ENCODE measurements at regions not wholly inside any gene's neighbourhood (a gene's known extent, or its start where the extent isn't known, plus 50 kb on each side); places are given as distances from the start of the nearest gene placed in this dataset.

DNA sequence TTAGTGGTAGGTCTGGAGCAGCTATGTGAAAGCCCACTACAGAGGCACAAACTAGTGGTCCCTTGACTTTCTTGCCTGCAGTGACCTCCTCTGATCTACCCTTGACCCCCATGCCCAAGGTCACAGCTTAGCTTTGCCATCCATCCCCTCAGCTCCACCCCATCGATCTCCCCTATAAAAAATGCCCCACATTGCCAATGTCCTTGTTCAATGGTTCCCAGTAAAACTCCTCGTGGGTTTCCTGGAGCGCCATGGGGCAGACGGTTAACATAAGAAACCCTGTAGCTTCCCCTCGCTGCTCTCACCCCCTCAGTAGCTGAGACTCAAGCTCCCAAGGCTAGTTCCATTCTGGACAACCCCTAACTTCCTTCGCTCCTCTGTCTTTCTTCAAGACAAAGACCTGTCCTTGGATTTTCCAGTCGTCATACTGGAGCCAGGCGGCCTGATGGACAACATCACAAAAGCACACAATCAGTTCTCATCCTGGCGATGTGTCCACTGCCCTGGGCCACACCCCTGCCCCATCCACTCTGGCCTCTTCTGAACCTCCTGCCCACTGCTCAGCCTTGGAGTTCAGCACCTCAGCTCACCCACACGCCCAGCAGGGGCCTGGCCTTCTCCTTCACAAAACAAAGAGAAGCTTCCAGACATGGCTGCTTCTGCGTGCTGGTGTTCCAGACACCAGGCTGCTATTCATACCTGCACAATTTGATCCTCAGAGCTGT lies 1429.3 kb downstream of the BRD1 start:
- Histone ChIP-seq H4K5ac (ENCODE audit: low read depth, low read length) (no peak overlapping the region), H4K8ac (ENCODE audit: low read depth in 2 of 2, low read length in 2 of 2) (no peak overlapping the region), H4K20me1 (ENCODE audit: insufficient read depth, low read length) (no peaks in the 10 kb centered on the region), H3K9ac (ENCODE audit: low read depth, low read length) (no peak overlapping the region), H2AK9ac (replicated peaks; ENCODE audit: low read depth, low read length, poor library complexity) (no peak overlapping the region), H3K4me2 (ENCODE audit: low read depth, low read length) (no peak overlapping the region), H3K9me1 (ENCODE audit: insufficient read depth, low read length) (no peaks in the 10 kb centered on the region), H2AK5ac (ENCODE audit: low read depth, low read length) (no peak overlapping the region), H3K23ac (ENCODE audit: low read depth, low read length) (no peak overlapping the region), H2BK20ac (ENCODE audit: low read depth, low read length) (no peak overlapping the region), H4K91ac (ENCODE audit: insufficient read depth, low read depth, low read length) (no peak overlapping the region), H3K79me1 (ENCODE audit: low read depth in 1 of 2, low read length in 2 of 2) (no peaks in the 10 kb centered on the region), H2AFZ (replicated peaks; ENCODE audit: low read length, poor library complexity) (no peak overlapping the region), H3K56ac (ENCODE audit: extremely low read depth, insufficient read depth, low read length) (no peak overlapping the region), H3K4me3 (ENCODE audit: insufficient read depth, low read depth, low read length) (no peak overlapping the region), H3K14ac (replicated peaks; ENCODE audit: low read depth, low read length) (no peak overlapping the region), H3K4me1 (ENCODE audit: control insufficient read depth, insufficient read depth, low read length) (no peaks in the 10 kb centered on the region), H3K36me3 (ENCODE audit: control insufficient read depth, insufficient read depth, low read length) (no peaks in the 10 kb centered on the region), H3K27ac (ENCODE audit: insufficient read depth, low read length) (no peak overlapping the region), H2BK120ac (ENCODE audit: low read depth, low read length) (no peak overlapping the region), H2BK5ac (ENCODE audit: low read depth, low read length, poor library complexity, severe bottlenecking) (no peak overlapping the region), H3K4ac (ENCODE audit: low read depth, low read length) (no peak overlapping the region), H2BK15ac (ENCODE audit: low read depth, low read length) (no peak overlapping the region), H3K9me3 (ENCODE audit: control insufficient read depth, insufficient read depth, low read length) (peaks cover 50% of the 10 kb centered on the region), H3K27me3 (ENCODE audit: control insufficient read depth, insufficient read depth, low read length) (no peaks in the 10 kb centered on the region), H3K18ac (ENCODE audit: low read depth, low read length) (no peak overlapping the region)
- 70% methylated on average over 6 of the region's 11 CpGs; no CpG with 5 or more reads in 1 of the 2 experiments for WGBS, 2 experiments (ENCODE audit: extremely low coverage in 2 of 2, insufficient read length in 1 of 2)
- intact Hi-C loops (cut with micrococcal nuclease) (no loop called here), in situ Hi-C loops (cut with MboI; ENCODE audit: low sequenced_read_pairs) (no loop called here), dilution Hi-C loops (cut with HindIII; ENCODE audit: low sequenced_read_pairs, unreplicated experiment) (no loop called here)
- CTCF ChIA-PET, result no interaction called here
- DNase-seq, result no peak
- TF ChIP-seq MAFK (IDR thresholded peaks at IDR 0.05; ENCODE audit: low read depth, low read length) (no peak), POLR2A (IDR thresholded peaks at IDR 0.05; ENCODE audit: low read depth, low read length) (no peak), RFX5 (IDR thresholded peaks at IDR 0.05; ENCODE audit: low read depth, low read length) (no peak), FOS (IDR thresholded peaks at IDR 0.05; ENCODE audit: low read depth, low read length) (no peak), RCOR1 (IDR thresholded peaks at IDR 0.05; ENCODE audit: insufficient replicate concordance, low read length) (no peak), CEBPB (IDR thresholded peaks at IDR 0.05; ENCODE audit: low read depth, low read length) (no peak), NFE2L2 (IDR thresholded peaks at IDR 0.05; ENCODE audit: low read depth, low read length) (no peak), CHD1 (IDR thresholded peaks at IDR 0.05; ENCODE audit: low read depth, low read length) (no peak), MXI1 (IDR thresholded peaks at IDR 0.05; ENCODE audit: borderline replicate concordance, low read depth, low read length) (no peak), BHLHE40 (IDR thresholded peaks at IDR 0.05; ENCODE audit: low read depth, low read length) (no peak), MAZ (IDR thresholded peaks at IDR 0.05; ENCODE audit: borderline replicate concordance, low read depth, low read length) (no peak), RAD21 (IDR thresholded peaks at IDR 0.05; ENCODE audit: low read length) (no peak), SMC3 (IDR thresholded peaks at IDR 0.05; ENCODE audit: low read depth, low read length) (no peak)
- TF ChIP-seq, protein P1, sequence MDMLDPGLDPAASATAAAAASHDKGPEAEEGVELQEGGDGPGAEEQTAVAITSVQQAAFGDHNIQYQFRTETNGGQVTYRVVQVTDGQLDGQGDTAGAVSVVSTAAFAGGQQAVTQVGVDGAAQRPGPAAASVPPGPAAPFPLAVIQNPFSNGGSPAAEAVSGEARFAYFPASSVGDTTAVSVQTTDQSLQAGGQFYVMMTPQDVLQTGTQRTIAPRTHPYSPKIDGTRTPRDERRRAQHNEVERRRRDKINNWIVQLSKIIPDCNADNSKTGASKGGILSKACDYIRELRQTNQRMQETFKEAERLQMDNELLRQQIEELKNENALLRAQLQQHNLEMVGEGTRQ (IDR thresholded peaks at IDR 0.05; ENCODE audit: low read depth, low read length), result no peak
- TF ChIP-seq, protein P2, sequence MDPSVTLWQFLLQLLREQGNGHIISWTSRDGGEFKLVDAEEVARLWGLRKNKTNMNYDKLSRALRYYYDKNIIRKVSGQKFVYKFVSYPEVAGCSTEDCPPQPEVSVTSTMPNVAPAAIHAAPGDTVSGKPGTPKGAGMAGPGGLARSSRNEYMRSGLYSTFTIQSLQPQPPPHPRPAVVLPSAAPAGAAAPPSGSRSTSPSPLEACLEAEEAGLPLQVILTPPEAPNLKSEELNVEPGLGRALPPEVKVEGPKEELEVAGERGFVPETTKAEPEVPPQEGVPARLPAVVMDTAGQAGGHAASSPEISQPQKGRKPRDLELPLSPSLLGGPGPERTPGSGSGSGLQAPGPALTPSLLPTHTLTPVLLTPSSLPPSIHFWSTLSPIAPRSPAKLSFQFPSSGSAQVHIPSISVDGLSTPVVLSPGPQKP (IDR thresholded peaks at IDR 0.05; ENCODE audit: borderline replicate concordance, low read depth, low read length), result no peak
- BruUV-seq (replicated peaks), result no TSS peak
- ATAC-seq (ENCODE audit: low read depth), result no peak
- POLR2A ChIA-PET (ENCODE audit: unreplicated experiment), result no interaction called here

Data from IMR-90 (cell line).